Ureter (tissue), 1 donor: ENCODE measurements at regions not wholly inside any gene's neighbourhood (a gene's known extent, or its start where the extent isn't known, plus 50 kb on each side); places are given as distances from the start of the nearest gene placed in this dataset.

ENCODE experiments used
- DNase-seq: peaks from one replicate; pipeline ENCODE4 v3.0.0-alpha.2; 2020; ENCODE audit warnings: low spot score
- donor health status: DM: yes; HTN: yes; CAD: no.

- no peak for DNase-seq
These were observed 467.3 kb downstream of the TAF11L14 start for GRCh38 chr5:18101532-18101931.

GRCh38 chr5:18102733-18103132, 468.5 kb downstream of the TAF11L14 start:
- DNase-seq = no peak

- DNase-seq = no peak
These were observed 471.2 kb downstream of the TAF11L14 start for GRCh38 chr5:18105449-18105848.

GRCh38 chr5:18111906-18112465, 477.7 kb downstream of the TAF11L14 start:
- DNase-seq = no peak

GRCh38 chr5:18113721-18114120, 479.5 kb downstream of the TAF11L14 start:
- no peak for DNase-seq

GRCh38 chr5:18114151-18114757, 480.0 kb downstream of the TAF11L14 start:
- no peak for DNase-seq

- no peak for DNase-seq
These were observed 483.7 kb downstream of the TAF11L14 start for GRCh38 chr5:18117968-18118367.

GRCh38 chr5:18119156-18119785, 485.0 kb downstream of the TAF11L14 start:
- DNase-seq = no peak

GRCh38 chr5:18141222-18141621, 507.0 kb downstream of the TAF11L14 start:
- no peak for DNase-seq

- no peak for DNase-seq
These were observed 508.6 kb downstream of the TAF11L14 start for GRCh38 chr5:18142831-18143230.

GRCh38 chr5:18152671-18153070, 518.4 kb downstream of the TAF11L14 start:
- DNase-seq = no peak

- no peak for DNase-seq
These were observed 523.9 kb downstream of the TAF11L14 start for GRCh38 chr5:18158166-18158565.

- no peak for DNase-seq
These were observed 525.1 kb downstream of the TAF11L14 start for GRCh38 chr5:18159331-18159730.

GRCh38 chr5:18171684-18172083, 537.4 kb downstream of the TAF11L14 start:
- DNase-seq = no peak

GRCh38 chr5:18179579-18179978, 545.3 kb downstream of the TAF11L14 start:
- DNase-seq = no peak

GRCh38 chr5:18181575-18181974, 547.3 kb downstream of the TAF11L14 start:
- no peak for DNase-seq

- DNase-seq = no peak
These were observed 561.6 kb downstream of the TAF11L14 start for GRCh38 chr5:18195910-18196309.

- no peak for DNase-seq
These were observed 563.5 kb downstream of the TAF11L14 start for GRCh38 chr5:18197734-18198133.

GRCh38 chr5:18202164-18202563, 567.9 kb downstream of the TAF11L14 start:
- DNase-seq = no peak

GRCh38 chr5:18203296-18203695, 569.0 kb downstream of the TAF11L14 start:
- DNase-seq = no peak

- DNase-seq = no peak
These were observed 579.4 kb downstream of the TAF11L14 start for GRCh38 chr5:18213666-18214065.

- no peak for DNase-seq
These were observed 581.8 kb downstream of the TAF11L14 start for GRCh38 chr5:18216016-18216415.

- DNase-seq = no peak
These were observed 582.5 kb downstream of the TAF11L14 start for GRCh38 chr5:18216729-18217128.

GRCh38 chr5:18219241-18219640, 585.0 kb downstream of the TAF11L14 start:
- no peak for DNase-seq
